Subcutaneous abdominal adipose tissue (tissue), 5 donors: ENCODE measurements at regions not wholly inside any gene's neighbourhood (a gene's known extent, or its start where the extent isn't known, plus 50 kb on each side); places are given as distances from the start of the nearest gene placed in this dataset.
"Not testable (repeated sequence)": the region's sequence is repeated elsewhere in the genome, so short reads cannot be mapped to it uniquely, and the experiment has no call there.

Source experiments
- H3K27ac ChIP-seq: one replicate; pipeline ENCODE4 v1.7.0; 2013; ENCODE audit warnings: low read depth, mild to moderate bottlenecking, inconsistent platforms, low read length, moderate library complexity
- H3K27me3 ChIP-seq, 5 donors: one replicate each; pipeline ENCODE4 v1.7.0; 2013; ENCODE audit warnings: low read length in 5 of 5, inconsistent platforms in 1 of 5; ENCODE audit not compliant: control insufficient read depth in 5 of 5, insufficient read depth in 4 of 5
- H3K36me3 ChIP-seq, 5 donors: one replicate each; pipeline ENCODE4 v1.7.0; 2013; ENCODE audit warnings: low read length in 5 of 5; ENCODE audit not compliant: control insufficient read depth in 5 of 5, insufficient read depth in 5 of 5
- H3K4me1 ChIP-seq, 5 donors: one replicate each; pipeline ENCODE4 v1.7.0; 2013; ENCODE audit warnings: low read length in 5 of 5, mild to moderate bottlenecking in 3 of 5, moderate library complexity in 1 of 5; ENCODE audit not compliant: control insufficient read depth in 5 of 5, insufficient read depth in 5 of 5
- H3K4me3 ChIP-seq, 5 donors: one replicate each; pipeline ENCODE4 v1.7.0; 2013; ENCODE audit warnings: low read length in 5 of 5, low read depth in 1 of 5
- H3K9ac ChIP-seq, 5 donors: one replicate each; pipeline ENCODE4 v1.7.0; 2013; ENCODE audit warnings: low read length in 5 of 5, mild to moderate bottlenecking in 4 of 5, moderate library complexity in 3 of 5
- H3K9me3 ChIP-seq, 5 donors: one replicate each; pipeline ENCODE4 v1.7.0; 2013; ENCODE audit warnings: low read length in 5 of 5; ENCODE audit not compliant: control insufficient read depth in 5 of 5
- donor health status: healthy.
- donor health status: healthy.
- donor health status: healthy.
- donor health status: healthy.
- donor health status: healthy.

GRCh38 chr16:63426275-63426870 is 1390.1 kb upstream of the CDH8 start:
- H3K27ac ChIP-seq: no peak overlapping the region
- H3K36me3 ChIP-seq: no peaks in the 10 kb centered on the region
- H3K9ac ChIP-seq: no peak overlapping the region
- no peaks in the 10 kb centered on the region for H3K9me3 ChIP-seq
- no peak overlapping the region for H3K4me3 ChIP-seq
- H3K4me1 ChIP-seq: no peaks in the 10 kb centered on the region
- H3K27me3 ChIP-seq: no peaks in the 10 kb centered on the region

- no peaks in the 10 kb centered on the region for H3K27me3 ChIP-seq
- no peak overlapping the region for H3K4me3 ChIP-seq
- H3K9ac ChIP-seq: no peak overlapping the region
- H3K27ac ChIP-seq: no peak overlapping the region
- no peaks in the 10 kb centered on the region for H3K9me3 ChIP-seq
- no peaks in the 10 kb centered on the region for H3K36me3 ChIP-seq
- no peaks in the 10 kb centered on the region for H3K4me1 ChIP-seq
These were observed 1386.5 kb upstream of the CDH8 start for GRCh38 chr16:63422715-63423114.

- Histone ChIP-seq H3K4me3 (no peak overlapping the region), H3K4me1 (no peaks in the 10 kb centered on the region), H3K27me3 (no peaks in the 10 kb centered on the region)
These were observed 1380.5 kb upstream of the CDH8 start for GRCh38 chr16:63416712-63417111.

DNA sequence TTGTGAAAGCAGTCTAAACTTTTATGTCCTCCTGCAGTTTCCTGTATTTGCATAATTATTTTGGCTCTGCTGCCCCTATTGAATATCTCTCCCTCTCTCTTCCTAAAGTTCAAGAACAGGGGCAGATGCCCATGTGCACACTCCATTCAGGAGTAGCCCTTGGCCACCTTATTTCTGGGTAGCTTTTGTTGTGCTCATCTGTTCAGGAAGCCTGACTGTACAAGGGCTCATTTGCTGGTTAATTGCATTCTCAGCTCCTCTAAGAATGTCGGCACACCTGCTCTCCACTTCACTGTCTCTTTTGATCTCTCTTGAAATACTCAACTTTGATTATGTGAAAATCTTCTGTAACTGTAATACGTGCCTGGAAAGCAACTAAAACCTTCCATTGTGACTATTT is 1378.8 kb upstream of the CDH8 start:
- Histone ChIP-seq H3K9ac (no peak overlapping the region), H3K4me1 (no peaks in the 10 kb centered on the region), H3K36me3 (no peaks in the 10 kb centered on the region), H3K27ac (no peak overlapping the region), H3K9me3 (no peaks in the 10 kb centered on the region), H3K4me3 (no peak overlapping the region), H3K27me3 (no peaks in the 10 kb centered on the region)

More at GRCh38 chr16:63416712-63417111, 1380.5 kb upstream of the CDH8 start:
- Histone ChIP-seq H3K9ac (no peak overlapping the region), H3K27ac (no peak overlapping the region), H3K9me3 (no peaks in the 10 kb centered on the region), H3K36me3 (no peaks in the 10 kb centered on the region)

- Histone ChIP-seq H3K9me3 (no peaks in the 10 kb centered on the region), H3K27me3 (no peaks in the 10 kb centered on the region), H3K9ac (no peak overlapping the region), H3K36me3 (no peaks in the 10 kb centered on the region), H3K4me1 (no peaks in the 10 kb centered on the region), H3K27ac (no peak overlapping the region), H3K4me3 (no peak overlapping the region)
These were observed 1374.4 kb upstream of the CDH8 start for GRCh38 chr16:63410594-63410993.

GRCh38 chr16:63403792-63404191 is 1367.6 kb upstream of the CDH8 start:
- no peak overlapping the region for H3K27ac ChIP-seq
- no peak overlapping the region for H3K4me3 ChIP-seq
- no peaks in the 10 kb centered on the region for H3K4me1 ChIP-seq
- no peaks in the 10 kb centered on the region for H3K36me3 ChIP-seq
- no peak overlapping the region for H3K9ac ChIP-seq
- no peaks in the 10 kb centered on the region for H3K27me3 ChIP-seq
- H3K9me3 ChIP-seq: no peaks in the 10 kb centered on the region

DNA sequence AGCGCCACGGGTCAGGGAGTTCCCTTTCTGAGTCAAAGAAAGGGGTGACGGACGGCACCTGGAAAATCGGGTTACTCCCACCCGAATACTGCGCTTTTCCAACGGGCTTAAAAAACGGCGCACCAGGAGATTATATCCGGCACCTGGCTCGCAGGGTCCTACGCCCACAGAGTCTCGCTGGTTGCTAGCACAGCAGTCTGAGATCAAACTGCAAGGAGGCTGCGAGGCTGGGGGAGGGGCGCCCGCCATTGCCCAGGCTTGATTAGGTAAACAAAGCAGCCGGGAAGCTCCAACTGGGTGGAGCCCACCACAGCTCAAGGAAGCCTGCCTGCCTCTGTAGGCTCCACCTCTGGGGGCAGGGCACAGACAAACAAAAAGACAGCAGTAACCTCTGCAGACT is 1352.0 kb upstream of the CDH8 start:
- H3K27me3 ChIP-seq, H3K4me1 ChIP-seq, H3K27ac ChIP-seq, H3K4me3 ChIP-seq, H3K9me3 ChIP-seq, H3K36me3 ChIP-seq, H3K9ac ChIP-seq: not testable (repeated sequence)

DNA sequence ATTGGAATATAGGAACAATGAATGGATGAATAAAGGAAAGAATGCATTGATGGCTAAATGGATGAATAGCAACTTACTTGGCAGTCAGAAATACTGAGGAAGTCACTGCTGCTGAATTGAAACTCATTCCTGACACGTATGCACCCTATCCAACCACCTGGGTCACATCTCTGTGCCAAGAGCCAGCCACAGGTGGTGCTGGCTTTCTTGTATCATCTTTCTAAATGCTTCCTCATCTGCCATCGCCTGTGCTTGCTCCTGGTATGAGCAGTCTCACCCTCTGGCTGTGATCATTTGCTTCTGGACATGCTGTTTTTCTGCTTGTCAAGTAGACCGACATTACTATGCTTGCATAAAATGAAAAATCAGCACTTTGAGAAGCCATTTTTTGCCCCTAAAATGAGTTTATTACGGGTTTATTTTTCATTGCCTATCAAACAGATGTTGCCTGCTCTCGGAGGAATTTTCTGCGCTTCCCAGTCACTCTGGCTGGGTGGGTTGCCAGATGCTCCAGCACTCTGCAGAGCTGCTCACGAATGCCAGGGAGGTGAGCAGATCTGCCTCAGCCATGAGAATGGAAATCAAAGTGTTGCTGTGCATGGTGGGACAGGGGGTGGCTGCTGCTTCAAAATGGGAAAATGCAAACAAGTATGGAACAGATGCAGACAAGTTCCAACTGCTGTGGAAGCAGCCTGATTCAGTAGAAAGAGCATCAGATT is 1349.6 kb upstream of the CDH8 start:
- H3K36me3 ChIP-seq: no peaks in the 10 kb centered on the region
- H3K9ac ChIP-seq: no peak overlapping the region
- no peaks in the 10 kb centered on the region for H3K9me3 ChIP-seq
- H3K4me3 ChIP-seq: no peak overlapping the region
- H3K27ac ChIP-seq: no peak overlapping the region
- H3K4me1 ChIP-seq: no peaks in the 10 kb centered on the region
- no peaks in the 10 kb centered on the region for H3K27me3 ChIP-seq

DNA sequence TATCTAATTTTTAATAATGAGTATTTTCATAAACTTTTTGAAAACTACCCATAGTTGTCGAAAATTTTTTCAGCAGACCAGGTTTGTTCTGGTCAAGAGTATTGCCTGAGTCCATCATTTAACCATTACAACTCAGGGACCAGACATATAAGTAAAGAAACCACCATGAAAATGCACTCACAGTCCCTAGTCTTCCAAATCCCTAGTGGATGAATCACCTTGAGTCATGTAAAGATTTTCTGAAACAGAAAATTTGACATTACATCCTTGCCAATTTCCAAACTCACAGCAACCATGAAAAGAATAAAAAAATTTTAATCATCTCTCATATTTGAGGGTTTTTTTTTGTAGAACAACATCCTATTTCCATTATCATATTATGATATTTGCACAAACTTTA is 1337.5 kb upstream of the CDH8 start:
- Histone ChIP-seq H3K4me1 (no peaks in the 10 kb centered on the region), H3K9me3 (no peaks in the 10 kb centered on the region), H3K27me3 (no peaks in the 10 kb centered on the region), H3K4me3 (no peak overlapping the region), H3K9ac (no peak overlapping the region), H3K27ac (no peak overlapping the region), H3K36me3 (no peaks in the 10 kb centered on the region)

DNA sequence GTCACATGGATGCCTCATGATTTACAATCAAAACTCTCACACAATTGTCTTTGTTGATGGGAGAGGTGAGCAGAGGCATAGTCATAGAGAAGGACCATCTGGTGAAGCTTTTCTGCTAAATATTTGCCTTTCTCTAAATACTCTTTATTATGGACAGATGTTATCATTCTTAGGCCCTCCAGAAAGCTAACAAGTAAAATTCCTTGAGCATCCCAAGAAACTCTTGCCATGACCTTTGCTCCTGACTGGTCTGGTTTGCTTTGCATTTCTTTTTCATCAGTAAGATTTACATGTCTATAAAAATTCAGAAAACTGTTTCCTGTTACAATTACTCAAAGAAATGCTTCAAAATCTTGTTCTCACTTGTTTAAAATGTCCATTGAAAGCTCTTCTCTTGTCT is 1336.6 kb upstream of the CDH8 start:
- Histone ChIP-seq H3K27me3 (no peaks in the 10 kb centered on the region), H3K4me1 (no peaks in the 10 kb centered on the region), H3K36me3 (no peaks in the 10 kb centered on the region), H3K27ac (no peak overlapping the region), H3K9ac (no peak overlapping the region), H3K4me3 (no peak overlapping the region), H3K9me3 (no peaks in the 10 kb centered on the region)
